Suprapubic skin (tissue), 4 donors: ENCODE measurements at regions not wholly inside any gene's neighbourhood (a gene's known extent, or its start where the extent isn't known, plus 50 kb on each side); places are given as distances from the start of the nearest gene placed in this dataset.

Experiments
- CTCF ChIP-seq, 2 donors: fragments of 200-600 bp in 1 of 2; fragments of 450-650 bp in 1 of 2; sonication (generic) in 1 of 2; IDR thresholded peaks; one replicate each; pipeline ENCODE4 v1.5.1; 2016 to 2019; ENCODE audit warnings: antibody characterized with exemption in 2 of 2, mild to moderate bottlenecking in 1 of 2, moderate library complexity in 1 of 2
- EP300 ChIP-seq: sonication (generic); formaldehyde crosslinking; IDR thresholded peaks from one replicate; pipeline ENCODE4 v1.6.1; 2017; ENCODE audit warnings: antibody characterized with exemption
- POLR2A ChIP-seq, 2 donors: fragments of 450-650 bp; IDR thresholded peaks; one replicate each; pipeline ENCODE4 v1.6.1; 2017; ENCODE audit warnings: antibody characterized with exemption in 2 of 2, mild to moderate bottlenecking in 2 of 2, moderate library complexity in 2 of 2
- POLR2AphosphoS5 ChIP-seq, 3 donors: sonication (generic); formaldehyde crosslinking; IDR thresholded peaks; one replicate each; pipeline ENCODE4 v1.6.1; 2017; ENCODE audit warnings: antibody characterized with exemption in 3 of 3

GRCh38 chr2:42969231-42970150 is 177.1 kb upstream of the HAAO start:
- TF ChIP-seq EP300 (no peak), CTCF (IDR thresholded peaks at IDR 0.05) (no peak), POLR2A (IDR thresholded peaks at IDR 0.05) (no peak), POLR2AphosphoS5 (IDR thresholded peaks at IDR 0.05) (no peak)
